Endothelial cell of umbilical vein (primary cell): ENCODE measurements at regions not wholly inside any gene's neighbourhood (a gene's known extent, or its start where the extent isn't known, plus 50 kb on each side); places are given as distances from the start of the nearest gene placed in this dataset.

Experiments
- BruUV-seq: library from RNA; stranded (reverse); fragments of 400-500 nt; replicated peaks from 2 replicates; lab custom pipeline; 2021; lab: Mats Ljungman, UMichigan
- CTCF ChIA-PET: fragments of 300-600, 350-600 bp; sonication (Branson Sonifier 250); formaldehyde crosslinking; loops from one replicate; lab custom pipeline; 2021; ENCODE audit warnings: antibody characterized with exemption, inconsistent platforms; lab: Charles Lee
- POLR2A ChIA-PET: fragments of 300-600, 350-600 bp; sonication (Branson Sonifier 250); formaldehyde crosslinking; loops from one replicate; lab custom pipeline; 2021; ENCODE audit warnings: antibody characterized with exemption, inconsistent platforms; lab: Charles Lee
- DNase-seq: peaks from one replicate; pipeline ENCODE4 v3.0.0-alpha.2; 2011; ENCODE audit warnings: low read depth, low spot score
- FAIRE-seq: peaks from 2 replicates; lab custom pipeline; 2011; peaks lifted over from hg19 to GRCh38; lab: Jason Lieb, UNC
- H2AFZ ChIP-seq: 2 replicates; pipeline ENCODE4 v1.6.0; 2012; ENCODE audit warnings: low read depth, low read length, control low read depth, inconsistent platforms
- H3K27ac ChIP-seq: 2 replicates; pipeline ENCODE4 v1.5.1; 2011; ENCODE audit warnings: low read depth, mild to moderate bottlenecking, control low read depth, low read length, moderate library complexity; ENCODE audit not compliant: insufficient read depth
- H3K27me3 ChIP-seq, 2 experiments: 2 replicates each; pipeline versions ENCODE4 v1.6.0 to v1.6.1; 2011; ENCODE audit warnings: low read length in 2 of 2, mixed read lengths in 1 of 2; ENCODE audit not compliant: control insufficient read depth in 2 of 2, insufficient read depth in 2 of 2
- H3K36me3 ChIP-seq, 2 experiments: 2 replicates in 1 of 2; 3 replicates in 1 of 2; pipeline ENCODE4 v1.5.1; 2011; ENCODE audit warnings: low read length in 2 of 2, mild to moderate bottlenecking in 1 of 2, moderate library complexity in 1 of 2; ENCODE audit not compliant: control insufficient read depth in 2 of 2, insufficient read depth in 2 of 2; ENCODE audit errors: extremely low read depth in 1 of 2
- H3K4me1 ChIP-seq: 3 replicates; pipeline ENCODE4 v1.5.1; 2011; ENCODE audit warnings: mild to moderate bottlenecking, low read length; ENCODE audit not compliant: control insufficient read depth, insufficient read depth; ENCODE audit errors: extremely low read depth
- H3K4me2 ChIP-seq: 2 replicates; pipeline ENCODE4 v1.6.1; 2011; ENCODE audit warnings: low read length, control low read depth, mixed read lengths; ENCODE audit not compliant: insufficient read depth
- H3K4me3 ChIP-seq, 3 experiments: fragments of 200-600 bp in 1 of 3; sonication (generic), shearing (Covaris generic) in 1 of 3; replicated peaks in 1 of 3; 2 replicates each; pipeline ENCODE4 v1.5.1; 2011 to 2016; ENCODE audit warnings: control low read depth in 3 of 3, low read length in 3 of 3, mild to moderate bottlenecking in 2 of 3, inconsistent platforms in 1 of 3, low read depth in 1 of 3, moderate library complexity in 1 of 3; ENCODE audit not compliant: insufficient read depth in 1 of 3
- H3K79me2 ChIP-seq: 2 replicates; pipeline ENCODE4 v1.6.0; 2012; ENCODE audit warnings: low read length, inconsistent platforms; ENCODE audit not compliant: control insufficient read depth, insufficient read depth
- H3K9ac ChIP-seq: replicated peaks from 2 replicates; pipeline ENCODE3; 2011; ENCODE audit warnings: low read length, control low read depth; ENCODE audit not compliant: insufficient read depth; ENCODE audit errors: extremely low read depth
- H3K9me1 ChIP-seq: replicated peaks from 3 replicates; pipeline ENCODE4 v1.6.0; 2011; ENCODE audit warnings: mild to moderate bottlenecking, low read length; ENCODE audit not compliant: control insufficient read depth, insufficient read depth; ENCODE audit errors: extremely low read depth
- H3K9me3 ChIP-seq: replicated peaks from 2 replicates; pipeline ENCODE4 v1.5.1; 2012; ENCODE audit warnings: low read length, inconsistent platforms; ENCODE audit not compliant: control insufficient read depth, insufficient read depth
- H4K20me1 ChIP-seq: replicated peaks from 2 replicates; pipeline ENCODE3; 2011; ENCODE audit warnings: mild to moderate bottlenecking, low read length; ENCODE audit not compliant: control insufficient read depth, insufficient read depth; ENCODE audit errors: extremely low read depth
- CTCF ChIP-seq, 2 donors: IDR thresholded peaks; 1 replicate in 1 of 2; 2 replicates in 1 of 2; pipeline ENCODE4 v1.5.1; 2011; ENCODE audit warnings: low read length in 2 of 2, mild to moderate bottlenecking in 2 of 2, moderate library complexity in 2 of 2, control low read depth in 1 of 2, inconsistent platforms in 1 of 2, low read depth in 1 of 2; ENCODE audit not compliant: insufficient read depth in 1 of 2; ENCODE audit errors: extremely low read depth in 1 of 2
- EZH2 ChIP-seq: IDR thresholded peaks from 2 replicates; pipeline ENCODE4 v1.6.1; 2012; ENCODE audit warnings: borderline replicate concordance, low read depth, mild to moderate bottlenecking, moderate library complexity, low read length, inconsistent platforms; ENCODE audit not compliant: severe bottlenecking
- FOS ChIP-seq: IDR thresholded peaks from 2 replicates; pipeline ENCODE4 v1.6.1; 2011; ENCODE audit warnings: mild to moderate bottlenecking, low read length, moderate library complexity, borderline replicate concordance; ENCODE audit not compliant: insufficient read depth
- GATA2 ChIP-seq: IDR thresholded peaks from 2 replicates; pipeline ENCODE4 v1.7.0; 2011; ENCODE audit warnings: low read depth, mild to moderate bottlenecking, moderate library complexity, mixed read lengths, low read length; ENCODE audit not compliant: insufficient read length, insufficient read depth
- JUN ChIP-seq: IDR thresholded peaks from 2 replicates; pipeline ENCODE4 v1.6.1; 2011; ENCODE audit warnings: borderline replicate concordance, low read depth; ENCODE audit not compliant: insufficient read length, insufficient read depth
- MAX ChIP-seq: IDR thresholded peaks from 2 replicates; pipeline ENCODE4 v1.6.1; 2011; ENCODE audit not compliant: insufficient read depth, insufficient read length
- MYC ChIP-seq: IDR thresholded peaks from one replicate; pipeline ENCODE4 v1.6.1; 2011; ENCODE audit warnings: mild to moderate bottlenecking, low read depth, low read length
- POLR2A ChIP-seq: IDR thresholded peaks from 2 replicates; pipeline ENCODE4 v1.6.1; 2012; ENCODE audit warnings: low read depth, mild to moderate bottlenecking, control low read depth, low read length
- POLR2AphosphoS5 ChIP-seq: IDR thresholded peaks from 2 replicates; pipeline ENCODE4 v1.6.1; 2012; ENCODE audit warnings: low read depth, mild to moderate bottlenecking, control low read depth, low read length, moderate library complexity; ENCODE audit not compliant: insufficient read depth
- dilution Hi-C: fragments of 300-500 bp; cut with MboI; formaldehyde crosslinking; loops from one replicate; pipeline ENCODE4 v1.15.0; 2019; ENCODE audit warnings: low sequenced_read_pairs; ENCODE audit not compliant: extremely low pct_ligation_motif_present
- intact Hi-C: fragments of 100-400 bp; cut with micrococcal nuclease; formaldehyde crosslinking; loops from one replicate; pipeline ENCODE4 v1.10.0; 2022

DNA sequence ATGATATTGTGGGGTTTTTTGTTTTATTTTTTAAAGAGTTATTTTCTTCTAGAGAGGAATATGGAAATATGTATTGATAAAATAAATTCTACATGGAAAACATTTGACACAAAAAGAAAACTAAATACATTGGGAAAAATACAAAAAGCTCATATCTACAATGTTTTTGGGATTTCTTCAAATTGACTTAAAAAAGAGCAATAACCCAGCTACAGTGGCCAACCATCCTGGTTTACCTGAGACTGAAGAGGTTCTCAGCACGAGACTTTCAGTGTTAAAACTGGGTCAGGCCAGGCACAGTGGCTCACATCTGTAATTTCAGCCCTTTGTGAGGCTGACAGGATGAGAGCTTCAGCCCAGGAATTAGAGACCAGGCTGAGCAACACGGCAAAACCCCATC is 56.7 kb upstream of the MYCN start:
- TF ChIP-seq POLR2A (no peak), CTCF (IDR thresholded peaks at IDR 0.05; ENCODE audit: extremely low read depth in 1 of 2, insufficient read depth in 1 of 2, low read depth in 1 of 2, low read length in 2 of 2) (no peak), GATA2 (no peak), POLR2AphosphoS5 (no peak), FOS (no peak), MYC (no peak)
- POLR2A ChIA-PET = no interaction called here
- Histone ChIP-seq H3K4me1 (no peaks in the 10 kb centered on the region), H3K9me1 (no peaks in the 10 kb centered on the region), H3K36me3 (no peaks in the 10 kb centered on the region), H4K20me1 (no peaks in the 10 kb centered on the region), H3K9me3 (no peaks in the 10 kb centered on the region), H3K9ac (no peak overlapping the region), H3K27me3 (no peaks in the 10 kb centered on the region), H2AFZ (no peak overlapping the region), H3K79me2 (no peaks in the 10 kb centered on the region), H3K4me3 (no peak overlapping the region), H3K27ac (no peak overlapping the region), H3K4me2 (no peak overlapping the region)
- BruUV-seq = no TSS peak
- DNase-seq (no peak), FAIRE-seq (no peak)
- intact Hi-C loops (no loop called here), dilution Hi-C loops (no loop called here)
- CTCF ChIA-PET = no interaction called here

DNA sequence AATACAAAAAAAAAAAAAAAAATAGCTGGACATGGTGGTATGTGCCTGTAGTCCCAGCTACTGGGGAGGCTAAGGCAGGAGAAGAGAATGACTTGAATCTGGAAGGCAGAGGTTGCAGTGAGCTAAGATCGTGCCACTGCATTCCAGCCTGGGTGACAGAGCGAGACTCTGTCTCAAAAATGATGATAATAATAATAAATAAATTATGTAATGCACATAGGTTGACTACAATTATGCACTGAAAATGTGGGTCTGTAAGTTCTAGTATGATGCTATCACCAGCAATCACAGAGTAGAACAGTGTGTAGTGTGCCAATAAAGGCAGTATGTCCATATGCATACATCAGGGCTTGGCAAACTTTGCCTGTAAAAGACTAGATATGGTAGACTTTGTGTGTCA is 55.6 kb upstream of the MYCN start:
- FAIRE-seq (no peak), DNase-seq (no peak)
- no peak overlapping the region for H3K9ac ChIP-seq
- no TSS peak for BruUV-seq
- H3K4me3 ChIP-seq = no peak overlapping the region
- H3K4me1 ChIP-seq = no peaks in the 10 kb centered on the region
- dilution Hi-C loops = no loop called here
- no peak overlapping the region for H3K4me2 ChIP-seq
- ChIA-PET CTCF (no interaction called here), POLR2A (no interaction called here)
- intact Hi-C loops = no loop called here
- TF ChIP-seq FOS (no peak), EZH2 (no peak), JUN (no peak), MAX (no peak), POLR2AphosphoS5 (no peak), GATA2 (no peak), MYC (no peak), CTCF (IDR thresholded peaks at IDR 0.05; ENCODE audit: extremely low read depth in 1 of 2, insufficient read depth in 1 of 2, low read depth in 1 of 2, low read length in 2 of 2) (no peak), POLR2A (no peak)
- no peaks in the 10 kb centered on the region for H3K79me2 ChIP-seq
- no peaks in the 10 kb centered on the region for H3K9me1 ChIP-seq
- no peaks in the 10 kb centered on the region for H3K27me3 ChIP-seq
- H4K20me1 ChIP-seq = no peaks in the 10 kb centered on the region
- H3K9me3 ChIP-seq = no peaks in the 10 kb centered on the region
- no peak overlapping the region for H3K27ac ChIP-seq
- no peaks in the 10 kb centered on the region for H3K36me3 ChIP-seq
- no peak overlapping the region for H2AFZ ChIP-seq
